Stimulated activated CD8-positive, alpha-beta memory T cell treated with anti-CD3 and anti-CD28 coated beads, Interleukin-15, amount 100 ng/mL, for 48 hours (primary cell): ENCODE measurements at regions not wholly inside any gene's neighbourhood (a gene's known extent, or its start where the extent isn't known, plus 50 kb on each side); places are given as distances from the start of the nearest gene placed in this dataset.

ENCODE experiments used
- DNase-seq, 2 donors: peaks; one replicate each; pipeline ENCODE4 v3.0.0-alpha.2; 2020; ENCODE audit warnings: low read depth in 2 of 2

DNA sequence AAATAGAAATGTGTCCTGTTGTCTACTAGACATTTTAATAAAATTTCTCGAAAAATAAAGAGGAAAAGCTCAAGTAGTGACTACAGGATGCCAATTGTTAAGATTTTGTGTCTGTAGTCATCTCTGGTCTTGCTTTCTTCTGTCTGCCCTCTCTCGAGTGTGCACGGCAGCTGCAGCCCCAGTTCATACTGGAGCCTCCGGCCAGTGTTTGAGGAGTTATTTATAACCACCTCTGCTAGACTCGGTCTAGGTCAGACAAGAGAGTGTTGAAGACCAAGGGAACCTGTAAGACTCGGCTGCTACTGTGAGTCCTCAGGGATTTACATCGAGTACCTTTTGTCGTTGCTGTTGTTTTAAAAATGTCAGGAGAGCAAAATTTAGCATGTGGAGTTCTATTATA, 810.1 kb upstream of the POU3F3 start:
- DNase-seq = no peak

DNA sequence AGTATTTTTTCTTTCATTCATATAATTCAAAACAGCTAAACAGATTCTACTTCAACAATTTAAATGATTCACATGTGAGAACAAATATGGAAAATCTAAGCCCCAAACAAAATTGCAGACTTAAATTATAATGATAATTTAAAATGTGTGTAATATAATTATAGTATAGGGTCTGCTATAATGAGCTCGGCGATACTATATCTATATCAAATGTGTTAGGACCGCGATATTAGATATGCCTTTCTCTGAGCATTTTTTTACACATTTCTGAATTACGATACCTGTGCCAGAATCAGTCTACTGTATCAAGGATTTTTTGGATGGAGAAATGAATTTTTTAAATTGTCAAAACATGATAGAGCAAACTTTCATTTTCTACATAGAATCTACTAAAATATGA, 808.8 kb upstream of the POU3F3 start:
- no peak for DNase-seq

DNA sequence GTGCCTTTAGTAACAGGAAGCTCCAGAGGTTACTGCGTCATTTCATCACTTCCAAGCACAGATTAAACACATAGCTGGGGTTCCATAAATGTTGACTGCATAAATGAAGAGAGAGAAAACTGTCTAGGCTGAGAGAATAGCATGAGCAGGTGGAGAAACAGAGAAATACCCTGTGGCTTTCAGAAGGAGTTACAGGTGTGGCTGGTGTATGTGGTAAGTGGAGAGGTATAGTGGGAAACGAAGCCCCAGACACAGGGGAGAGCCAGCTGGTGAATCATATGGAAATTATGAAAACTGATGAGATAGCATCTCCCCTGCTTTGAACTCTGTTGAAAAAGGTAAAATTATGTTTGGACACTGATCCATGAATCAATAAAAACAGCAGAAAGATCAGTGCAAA, 807.4 kb upstream of the POU3F3 start:
- no peak for DNase-seq

GRCh38 chr2:104047516-104047915, 806.4 kb upstream of the POU3F3 start:
- no peak for DNase-seq

GRCh38 chr2:104049438-104049837, 804.5 kb upstream of the POU3F3 start:
- DNase-seq = no peak

DNA sequence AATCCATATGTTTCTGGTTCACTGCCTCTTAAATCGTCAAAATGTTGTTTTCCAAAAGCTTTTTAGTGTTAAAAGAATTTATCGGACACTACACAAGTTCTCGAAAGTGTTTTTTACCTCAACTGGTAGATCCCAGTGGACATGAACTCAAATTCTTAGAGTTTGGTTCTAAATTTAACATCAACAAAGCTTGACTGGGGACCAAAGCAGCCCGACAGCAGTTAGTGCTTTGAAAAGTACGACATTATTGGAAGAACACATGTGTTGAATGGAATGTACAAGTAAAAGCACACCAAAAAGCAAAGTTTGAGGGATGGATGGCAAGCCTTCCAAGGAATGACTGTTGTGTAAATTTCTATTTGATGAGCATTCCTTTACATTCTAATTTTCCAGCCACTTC, 803.9 kb upstream of the POU3F3 start:
- no peak for DNase-seq

DNA sequence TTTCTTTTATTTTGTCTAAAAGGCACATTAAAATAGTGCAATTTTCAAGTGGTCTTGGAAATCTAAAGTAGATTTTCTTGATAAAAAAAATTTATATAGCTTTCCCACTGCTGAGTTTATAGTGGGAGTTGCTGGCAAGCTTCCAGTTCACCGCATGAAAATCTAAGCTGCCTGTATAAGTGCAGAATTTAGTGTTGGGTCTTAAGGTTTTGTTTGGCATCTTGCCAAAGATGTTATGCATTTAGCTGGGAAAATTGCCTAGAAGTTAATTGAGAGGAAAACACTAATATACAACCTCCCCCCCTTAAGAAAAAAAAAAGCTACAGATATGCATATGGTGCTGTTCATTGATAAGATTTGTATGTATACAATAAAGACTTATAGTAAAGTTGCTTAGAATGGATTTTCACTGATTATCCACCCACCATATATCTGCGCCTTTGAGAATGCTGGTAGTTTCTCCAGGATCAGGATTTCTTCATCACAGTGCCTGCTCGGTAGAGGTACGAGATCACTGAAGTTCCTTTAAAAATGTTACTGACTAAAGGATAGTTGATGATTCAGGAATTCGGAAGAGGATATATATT, 803.2 kb upstream of the POU3F3 start:
- no peak for DNase-seq

GRCh38 chr2:104051766-104052165, 802.1 kb upstream of the POU3F3 start:
- DNase-seq = no peak

- DNase-seq = no peak
Measured at GRCh38 chr2:104052356-104052755, 801.6 kb upstream of the POU3F3 start.

GRCh38 chr2:104056451-104056850, 797.5 kb upstream of the POU3F3 start:
- no peak for DNase-seq

DNA sequence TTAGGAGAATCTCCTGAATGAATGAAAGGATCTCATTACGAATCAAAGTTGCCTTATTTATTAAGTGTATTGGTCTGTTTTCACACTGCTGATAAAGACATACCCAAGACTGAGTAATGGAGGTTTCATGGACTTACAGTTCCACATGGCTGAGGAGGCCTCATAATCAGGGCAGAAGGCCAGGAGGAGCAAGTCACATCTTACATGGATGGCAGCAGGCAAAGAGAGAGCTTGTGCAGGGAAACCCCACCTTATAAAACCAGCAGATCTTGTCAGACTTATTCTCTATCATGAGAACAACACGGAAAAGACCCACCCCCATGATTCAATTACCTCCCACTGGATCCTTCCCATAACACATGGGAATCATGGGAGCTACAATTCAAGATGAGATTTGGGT, 785.2 kb upstream of the POU3F3 start:
- no peak for DNase-seq

GRCh38 chr2:104077573-104077972, 776.3 kb upstream of the POU3F3 start:
- no peak for DNase-seq

DNA sequence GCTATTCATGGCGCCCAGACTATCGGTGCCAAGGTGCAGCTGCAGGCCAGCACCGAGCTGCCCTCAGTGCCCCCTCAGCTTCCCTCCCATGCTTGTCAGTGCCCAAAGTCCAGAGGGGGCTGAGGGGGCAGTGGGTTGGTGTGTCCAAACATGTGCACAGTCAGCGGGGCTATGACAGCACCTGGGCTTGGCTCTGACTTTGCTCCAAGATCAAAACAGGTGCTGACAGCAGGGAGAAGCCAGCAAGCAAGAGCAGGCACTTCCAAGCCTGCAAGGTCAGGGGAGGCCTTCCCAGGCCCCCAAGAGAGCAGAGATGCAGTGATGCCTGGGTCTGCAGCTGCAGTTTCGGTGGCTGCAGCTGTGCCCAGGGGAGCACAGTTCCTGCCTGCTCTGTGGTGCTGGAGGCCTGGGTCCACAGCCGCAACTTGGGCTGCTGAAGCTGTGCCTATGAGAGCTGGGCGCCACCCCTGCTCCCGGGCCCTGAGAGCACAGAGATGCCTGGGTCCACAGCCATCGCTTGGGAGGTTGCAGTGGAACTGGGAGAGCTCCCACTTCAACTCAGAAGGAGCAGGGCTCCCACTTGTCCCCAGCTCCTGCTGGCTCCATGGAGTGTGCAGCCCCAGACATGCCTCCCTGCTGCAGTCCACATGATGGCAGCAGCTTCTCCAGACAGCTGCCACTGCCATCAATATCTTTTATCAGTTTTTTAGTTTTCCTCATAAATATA, 775.3 kb upstream of the POU3F3 start:
- DNase-seq = no peak

DNA sequence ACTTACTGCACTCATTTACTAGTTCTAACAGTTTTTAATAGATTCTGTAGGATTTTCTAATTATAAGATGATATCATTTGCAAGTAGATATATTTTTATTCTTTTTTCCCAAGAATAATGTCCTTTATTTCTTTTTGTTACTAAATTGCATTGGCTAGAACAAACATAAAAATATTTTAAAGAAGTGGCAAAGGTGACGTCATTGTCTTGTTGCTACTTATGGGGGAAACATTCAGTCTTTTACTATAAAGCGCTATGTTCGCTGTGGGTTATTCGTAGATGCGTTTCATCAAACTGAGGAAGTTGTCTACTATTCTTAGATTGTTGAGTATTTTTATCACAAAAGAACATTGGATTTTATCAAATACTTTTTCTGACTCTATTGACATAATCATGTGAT, 765.2 kb upstream of the POU3F3 start:
- DNase-seq = no peak

- no peak for DNase-seq
Measured at GRCh38 chr2:104090407-104090806, 763.5 kb upstream of the POU3F3 start.

- no peak for DNase-seq
Measured at GRCh38 chr2:104091894-104092293, 762.0 kb upstream of the POU3F3 start.

GRCh38 chr2:104092886-104093285, 761.0 kb upstream of the POU3F3 start:
- DNase-seq = no peak

DNA sequence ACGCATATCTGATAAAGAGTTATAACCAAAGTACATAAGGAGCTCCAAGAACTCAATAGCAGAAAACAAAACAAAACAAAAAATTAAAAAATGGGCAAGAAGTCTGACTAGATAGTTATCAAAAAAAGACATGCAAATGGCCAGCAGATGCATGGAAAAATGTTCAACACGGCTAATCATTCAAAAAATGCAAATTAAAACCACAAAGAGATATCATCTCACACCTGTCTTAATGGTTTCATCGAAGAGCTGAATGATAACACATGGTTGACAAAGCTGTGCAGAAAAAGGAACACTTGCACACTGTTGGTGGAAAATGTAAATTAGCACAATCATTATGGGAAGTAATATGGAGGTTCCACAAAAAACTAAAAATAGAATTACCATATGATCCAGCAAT, 751.3 kb upstream of the POU3F3 start:
- DNase-seq = no peak

DNA sequence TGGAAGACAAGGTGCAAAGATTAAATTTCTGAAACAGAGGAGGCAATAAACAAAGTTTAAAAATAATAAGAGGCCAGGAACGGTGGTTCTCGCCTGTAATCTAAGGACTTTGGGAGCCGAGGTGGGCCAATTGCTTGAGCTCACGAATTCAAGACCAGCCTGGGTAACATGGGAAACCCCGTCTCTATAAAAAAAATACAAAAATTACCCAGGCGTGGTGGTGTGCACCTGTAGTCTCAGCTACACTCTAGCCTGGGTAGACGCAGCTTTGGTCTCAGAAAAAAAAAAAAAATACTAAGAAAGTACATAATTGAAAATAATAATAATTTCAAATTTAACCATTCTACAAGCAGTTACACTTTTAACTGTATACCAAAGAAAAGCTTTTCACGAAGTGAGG, 744.6 kb upstream of the POU3F3 start:
- DNase-seq = no peak

- DNase-seq = no peak
Measured at GRCh38 chr2:104118889-104119288, 735.0 kb upstream of the POU3F3 start.

- DNase-seq = no peak
Measured at GRCh38 chr2:104120171-104120570, 733.7 kb upstream of the POU3F3 start.

GRCh38 chr2:104125096-104125495, 728.8 kb upstream of the POU3F3 start:
- DNase-seq = no peak

DNA sequence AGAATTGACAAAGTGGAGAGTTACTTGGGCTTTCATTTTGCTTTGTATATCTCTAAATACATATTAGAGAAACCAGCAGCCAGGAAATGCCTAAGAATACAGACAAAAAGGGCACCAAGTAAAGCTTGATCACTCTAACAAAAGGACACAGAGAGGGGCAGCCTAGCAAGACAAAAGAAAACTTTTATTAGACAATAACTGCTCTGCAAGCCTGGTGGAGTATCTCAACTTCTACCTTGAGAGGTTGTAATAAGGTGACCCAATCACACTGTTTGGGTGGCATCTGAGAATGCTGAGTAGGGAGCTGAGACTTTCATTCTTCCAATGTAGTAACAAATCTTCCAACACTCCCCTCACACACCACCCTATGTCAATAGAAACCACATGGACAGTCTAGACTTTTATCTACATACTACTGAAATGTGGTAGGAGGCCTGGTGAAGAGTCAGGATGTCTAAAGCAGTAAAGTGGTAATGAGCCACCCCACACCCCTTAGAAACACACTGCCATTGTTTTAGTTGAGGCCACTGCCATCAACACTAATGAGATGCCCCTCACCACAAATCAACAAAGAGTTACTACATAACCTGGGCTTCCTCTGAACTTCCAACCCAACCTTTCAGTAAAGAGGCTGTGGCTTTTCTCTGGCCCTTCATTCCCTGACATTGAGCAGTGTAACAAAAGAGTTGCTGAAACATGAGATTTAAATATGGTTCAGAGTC, 726.7 kb upstream of the POU3F3 start:
- DNase-seq = no peak
